ENCODE measurements at regions not wholly inside any gene's neighbourhood (a gene's known extent, or its start where the extent isn't known, plus 50 kb on each side); places are given as distances from the start of the nearest gene placed in this dataset.
"Not testable (repeated sequence)": the region's sequence is repeated elsewhere in the genome, so short reads cannot be mapped to it uniquely, and the experiment has no call there.

GRCh38 chr5:6246820-6247437 lies 131.4 kb downstream of the MED10 start:
- WGBS (ENCODE audit: insufficient coverage, low coverage, low lambda C conversion rate, missing lambda C conversion rate), result 66% methylated on average over 4 of the region's 4 CpGs
- intact Hi-C loops (cut with DNase I), result no loop called here
- TF ChIP-seq POLR2A (IDR thresholded peaks at IDR 0.05), result no peak
- no peak for TF ChIP-seq CTCF (IDR thresholded peaks at IDR 0.05)
- Histone ChIP-seq H3K36me3 (no peaks in the 10 kb centered on the region), H3K4me3 (no peak overlapping the region), H3K27me3 (no peaks in the 10 kb centered on the region), H3K9me3 (no peaks in the 10 kb centered on the region), H3K27ac (no peak overlapping the region), H3K4me1 (no peaks in the 10 kb centered on the region)
- ATAC-seq, result no peak
- no peak for DNase-seq

GRCh38 chr5:6244339-6244714 lies 134.0 kb downstream of the MED10 start:
- H3K9me3 ChIP-seq, result no peaks in the 10 kb centered on the region
- ATAC-seq (no peak), DNase-seq (no peak)
- H3K4me3 ChIP-seq, result no peak overlapping the region
- H3K27me3 ChIP-seq, result no peaks in the 10 kb centered on the region
- no peak overlapping the region for H3K27ac ChIP-seq
- no peak for TF ChIP-seq CTCF (IDR thresholded peaks at IDR 0.05)
- TF ChIP-seq POLR2A (IDR thresholded peaks at IDR 0.05), result no peak
- H3K36me3 ChIP-seq, result no peaks in the 10 kb centered on the region
- WGBS (ENCODE audit: insufficient coverage, low coverage, low lambda C conversion rate, missing lambda C conversion rate), result 49% methylated on average over 2 of the region's 2 CpGs
- H3K4me1 ChIP-seq, result no peaks in the 10 kb centered on the region
- intact Hi-C loops (cut with DNase I), result no loop called here

- intact Hi-C loops (cut with DNase I), result no loop called here
- Histone ChIP-seq H3K27ac (no peak overlapping the region), H3K4me3 (no peak overlapping the region), H3K27me3 (no peaks in the 10 kb centered on the region), H3K4me1 (no peaks in the 10 kb centered on the region), H3K9me3 (no peaks in the 10 kb centered on the region), H3K36me3 (no peaks in the 10 kb centered on the region)
- TF ChIP-seq CTCF (IDR thresholded peaks at IDR 0.05) (no peak), POLR2A (IDR thresholded peaks at IDR 0.05) (no peak)
- ATAC-seq, result no peak
- no peak for DNase-seq
- WGBS (ENCODE audit: insufficient coverage, low coverage, low lambda C conversion rate, missing lambda C conversion rate), result 32% methylated on average over 2 of the region's 5 CpGs
Observed at GRCh38 chr5:6243706-6244338, 134.5 kb downstream of the MED10 start.

GRCh38 chr5:6241056-6241455 lies 137.3 kb downstream of the MED10 start:
- H3K9me3 ChIP-seq; H3K4me3 ChIP-seq; H3K27me3 ChIP-seq; H3K36me3 ChIP-seq; ATAC-seq; intact Hi-C loops (cut with DNase I); H3K27ac ChIP-seq; H3K4me1 ChIP-seq; DNase-seq: not testable (repeated sequence)

GRCh38 chr5:6236858-6237481 lies 141.4 kb downstream of the MED10 start:
- Histone ChIP-seq H3K4me1 (no peaks in the 10 kb centered on the region), H3K36me3 (no peaks in the 10 kb centered on the region), H3K9me3 (no peaks in the 10 kb centered on the region), H3K27ac (no peak overlapping the region), H3K4me3 (no peak overlapping the region), H3K27me3 (no peaks in the 10 kb centered on the region)
- ATAC-seq, result no peak
- no peak for DNase-seq
- intact Hi-C loops (cut with DNase I), result no loop called here
- 85% methylated on average over 7 of the region's 8 CpGs for WGBS (ENCODE audit: insufficient coverage, low coverage, low lambda C conversion rate, missing lambda C conversion rate)
- TF ChIP-seq POLR2A (IDR thresholded peaks at IDR 0.05) (no peak), CTCF (IDR thresholded peaks at IDR 0.05) (no peak)
